Karpas-422 (cell line): ENCODE measurements at regions not wholly inside any gene's neighbourhood (a gene's known extent, or its start where the extent isn't known, plus 50 kb on each side); places are given as distances from the start of the nearest gene placed in this dataset.
"Not testable (repeated sequence)": the region's sequence is repeated elsewhere in the genome, so short reads cannot be mapped to it uniquely, and the experiment has no call there.

Source experiments
- DNase-seq: peaks from one replicate; pipeline ENCODE4 v3.0.0-alpha.2; 2015
- H2AFZ ChIP-seq: fragments of 200-600 bp; sonication (generic); 2 replicates; pipeline ENCODE4 v1.6.1; 2014; ENCODE audit warnings: antibody characterized with exemption, low read length, mixed read lengths
- H3K27ac ChIP-seq: fragments of 200-600 bp; sonication (generic); 2 replicates; pipeline ENCODE4 v1.5.1; 2014; ENCODE audit warnings: mild to moderate bottlenecking, low read length, moderate library complexity
- H3K27me3 ChIP-seq: fragments of 200-600 bp; sonication (generic); 2 replicates; pipeline ENCODE4 v1.6.1; 2014; ENCODE audit warnings: low read length, mixed read lengths
- H3K36me3 ChIP-seq: fragments of 200-600 bp; sonication (generic); 2 replicates; pipeline ENCODE4 v1.6.1; 2014; ENCODE audit warnings: low read length, mixed read lengths; ENCODE audit not compliant: insufficient read depth
- H3K4me1 ChIP-seq: fragments of 200-600 bp; sonication (generic); 2 replicates; pipeline ENCODE4 v1.6.1; 2014; ENCODE audit warnings: mild to moderate bottlenecking, low read length, mixed read lengths
- H3K4me2 ChIP-seq: fragments of 200-600 bp; sonication (generic); 2 replicates; pipeline ENCODE4 v1.6.1; 2014; ENCODE audit warnings: low read length, low read depth, mild to moderate bottlenecking; ENCODE audit not compliant: poor library complexity, severe bottlenecking
- H3K4me3 ChIP-seq: fragments of 200-600 bp; sonication (generic); 2 replicates; pipeline ENCODE4 v1.5.1; 2014; ENCODE audit warnings: mild to moderate bottlenecking, antibody characterized with exemption, low read length, mixed read lengths
- H3K79me2 ChIP-seq: fragments of 200-600 bp; sonication (generic); 2 replicates; pipeline ENCODE4 v1.6.1; 2014; ENCODE audit warnings: mild to moderate bottlenecking, low read length, mixed read lengths
- H3K9ac ChIP-seq: fragments of 200-600 bp; sonication (generic); 2 replicates; pipeline ENCODE4 v1.6.0; 2014; ENCODE audit warnings: low read length
- H3K9me2 ChIP-seq: fragments of 200-600 bp; sonication (generic), shearing (Covaris generic); replicated peaks from 2 replicates; pipeline ENCODE4 v1.6.0; 2014; ENCODE audit warnings: mild to moderate bottlenecking, low read length, moderate library complexity; ENCODE audit not compliant: insufficient read depth
- H3K9me3 ChIP-seq: fragments of 300-700, 200-600 bp; sonication (generic); 2 replicates; pipeline ENCODE4 v1.6.1; 2014; ENCODE audit warnings: low read length, mixed read lengths
- H4K20me1 ChIP-seq: fragments of 200-600 bp; sonication (generic); 2 replicates; pipeline ENCODE4 v1.6.1; 2014; ENCODE audit warnings: mild to moderate bottlenecking, antibody characterized with exemption, low read length, low read depth; ENCODE audit not compliant: insufficient read depth

GRCh38 chr2:9725106-9725505 is 94.3 kb upstream of the YWHAQ start:
- peaks cover 39% of the 10 kb centered on the region for H3K4me1 ChIP-seq
- H3K9ac ChIP-seq: no peak overlapping the region
- H3K79me2 ChIP-seq: no peaks in the 10 kb centered on the region
- H2AFZ ChIP-seq: no peak overlapping the region
- H3K27me3 ChIP-seq: no peaks in the 10 kb centered on the region
- no peaks in the 10 kb centered on the region for H3K9me2 ChIP-seq
- H3K4me2 ChIP-seq: no peak overlapping the region
- H4K20me1 ChIP-seq: no peaks in the 10 kb centered on the region
- H3K36me3 ChIP-seq: no peaks in the 10 kb centered on the region
- H3K27ac ChIP-seq: no peak overlapping the region
- H3K9me3 ChIP-seq: no peaks in the 10 kb centered on the region
- DNase-seq: no peak
- no peak overlapping the region for H3K4me3 ChIP-seq

GRCh38 chr2:9726016-9726415 is 95.2 kb upstream of the YWHAQ start:
- not testable (repeated sequence) for H3K4me3 ChIP-seq, H3K9me2 ChIP-seq, H3K4me2 ChIP-seq, H3K27ac ChIP-seq, H2AFZ ChIP-seq, H3K9ac ChIP-seq, DNase-seq, H3K27me3 ChIP-seq, H3K36me3 ChIP-seq, H3K79me2 ChIP-seq, H4K20me1 ChIP-seq, H3K9me3 ChIP-seq
- H3K4me1 ChIP-seq: peaks cover 30% of the 10 kb centered on the region

- peaks cover 21% of the 10 kb centered on the region for H3K4me1 ChIP-seq
- H2AFZ ChIP-seq, H3K27me3 ChIP-seq: not testable (repeated sequence)
These were observed 99.7 kb upstream of the YWHAQ start for GRCh38 chr2:9730523-9730922.

GRCh38 chr2:9732824-9733223 is 102.0 kb upstream of the YWHAQ start:
- Histone ChIP-seq H3K4me1 (peaks cover 21% of the 10 kb centered on the region), H3K9me2 (no peaks in the 10 kb centered on the region), H3K27me3 (no peaks in the 10 kb centered on the region), H4K20me1 (no peaks in the 10 kb centered on the region), H3K4me2 (no peak overlapping the region), H3K79me2 (no peaks in the 10 kb centered on the region), H3K4me3 (no peak overlapping the region), H3K9me3 (0 out of 2 replicates have a peak, but pooled peaks cover 1% of the 10 kb centered on the region), H2AFZ (no peak overlapping the region), H3K9ac (no peak overlapping the region), H3K27ac (no peak overlapping the region), H3K36me3 (no peaks in the 10 kb centered on the region)
- no peak for DNase-seq

More at GRCh38 chr2:9730523-9730922, 99.7 kb upstream of the YWHAQ start:
- not testable (repeated sequence) for H3K79me2 ChIP-seq, H3K9me2 ChIP-seq, H3K36me3 ChIP-seq, H3K4me3 ChIP-seq, H3K9me3 ChIP-seq, H3K9ac ChIP-seq, DNase-seq, H4K20me1 ChIP-seq, H3K27ac ChIP-seq, H3K4me2 ChIP-seq

GRCh38 chr2:9734308-9734707 is 103.5 kb upstream of the YWHAQ start:
- no peak overlapping the region for H3K4me3 ChIP-seq
- H3K27me3 ChIP-seq: no peaks in the 10 kb centered on the region
- H3K4me1 ChIP-seq: peaks cover 8% of the 10 kb centered on the region
- H3K9ac ChIP-seq: no peak overlapping the region
- H3K27ac ChIP-seq: no peak overlapping the region
- no peak for DNase-seq
- no peak overlapping the region for H2AFZ ChIP-seq
- H3K9me2 ChIP-seq: no peaks in the 10 kb centered on the region
- H3K79me2 ChIP-seq: no peaks in the 10 kb centered on the region
- no peaks in the 10 kb centered on the region for H4K20me1 ChIP-seq
- no peaks in the 10 kb centered on the region for H3K36me3 ChIP-seq
- 0 out of 2 replicates have a peak, but pooled peaks cover 4% of the 10 kb centered on the region for H3K9me3 ChIP-seq
- no peak overlapping the region for H3K4me2 ChIP-seq

- Histone ChIP-seq H3K27ac (no peak overlapping the region), H3K9me3 (0 out of 2 replicates have a peak, but pooled peaks cover 4% of the 10 kb centered on the region), H3K9me2 (no peaks in the 10 kb centered on the region), H3K9ac (no peak overlapping the region), H3K4me1 (no peaks in the 10 kb centered on the region), H3K4me3 (no peak overlapping the region), H2AFZ (no peak overlapping the region), H3K79me2 (no peaks in the 10 kb centered on the region), H3K4me2 (no peak overlapping the region), H3K36me3 (no peaks in the 10 kb centered on the region), H3K27me3 (no peaks in the 10 kb centered on the region), H4K20me1 (no peaks in the 10 kb centered on the region)
- DNase-seq: no peak
These were observed 104.5 kb upstream of the YWHAQ start for GRCh38 chr2:9735335-9735734.

GRCh38 chr2:9736021-9736420 is 105.2 kb upstream of the YWHAQ start:
- Histone ChIP-seq H3K9ac (no peak overlapping the region), H3K9me2 (no peaks in the 10 kb centered on the region), H2AFZ (no peak overlapping the region), H3K79me2 (no peaks in the 10 kb centered on the region), H3K27ac (no peak overlapping the region), H3K4me2 (no peak overlapping the region), H3K36me3 (no peaks in the 10 kb centered on the region), H3K9me3 (0 out of 2 replicates have a peak, but pooled peaks cover 4% of the 10 kb centered on the region), H3K4me1 (no peaks in the 10 kb centered on the region), H3K4me3 (no peak overlapping the region), H4K20me1 (no peaks in the 10 kb centered on the region), H3K27me3 (no peaks in the 10 kb centered on the region)
- no peak for DNase-seq

GRCh38 chr2:9737053-9737875 is 106.0 kb upstream of the TAF1B start:
- Histone ChIP-seq H3K27me3 (no peaks in the 10 kb centered on the region), H4K20me1 (no peaks in the 10 kb centered on the region), H3K36me3 (no peaks in the 10 kb centered on the region), H3K27ac (no peak overlapping the region), H3K9ac (no peak overlapping the region), H3K79me2 (no peaks in the 10 kb centered on the region), H3K4me1 (no peaks in the 10 kb centered on the region), H3K9me2 (no peaks in the 10 kb centered on the region), H3K4me3 (no peak overlapping the region), H3K4me2 (no peak overlapping the region), H3K9me3 (0 out of 2 replicates have a peak, but pooled peaks cover 4% of the 10 kb centered on the region), H2AFZ (no peak overlapping the region)
- no peak for DNase-seq
